A673 (cell line): ENCODE measurements at regions not wholly inside any gene's neighbourhood (a gene's known extent, or its start where the extent isn't known, plus 50 kb on each side); places are given as distances from the start of the nearest gene placed in this dataset.

Experiments used
- EZH2 ChIP-seq: fragments of 200-600 bp; sonication (generic); IDR thresholded peaks from 2 replicates; pipeline ENCODE4 v1.6.1; 2017; ENCODE audit warnings: borderline replicate concordance, low read depth, mild to moderate bottlenecking, mixed read lengths, antibody characterized with exemption, low read length; ENCODE audit not compliant: poor library complexity, severe bottlenecking
- TF ChIP-seq, protein P1 (sequence below): fragments of 300-800, 200-600 bp; sonication (generic); conservative IDR thresholded peaks from 2 replicates; pipeline ENCODE4 v1.5.1; 2017; ENCODE audit warnings: low read depth, mild to moderate bottlenecking, antibody characterized with exemption, low read length, moderate library complexity, mixed read lengths

DNA sequence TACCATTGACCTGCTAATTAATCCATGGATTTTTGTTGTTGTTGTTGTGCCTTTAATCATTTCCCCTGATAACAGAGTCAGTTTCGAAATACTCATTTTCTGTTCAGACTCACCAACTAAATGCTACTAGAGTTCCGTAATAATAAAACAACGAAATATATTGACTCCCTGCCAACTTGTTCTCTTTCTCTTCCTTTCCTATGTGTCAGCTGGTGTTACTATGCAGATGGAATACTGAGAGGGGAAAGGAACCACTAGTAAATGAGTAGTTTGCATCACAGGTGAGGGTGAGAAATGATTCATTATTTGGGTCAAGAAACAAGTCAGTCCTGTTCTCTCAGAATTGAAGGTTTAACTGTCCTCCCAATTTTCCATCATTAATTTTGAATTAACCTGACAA is 1027.3 kb downstream of the TUSC7 start:
- TF ChIP-seq, protein P1, sequence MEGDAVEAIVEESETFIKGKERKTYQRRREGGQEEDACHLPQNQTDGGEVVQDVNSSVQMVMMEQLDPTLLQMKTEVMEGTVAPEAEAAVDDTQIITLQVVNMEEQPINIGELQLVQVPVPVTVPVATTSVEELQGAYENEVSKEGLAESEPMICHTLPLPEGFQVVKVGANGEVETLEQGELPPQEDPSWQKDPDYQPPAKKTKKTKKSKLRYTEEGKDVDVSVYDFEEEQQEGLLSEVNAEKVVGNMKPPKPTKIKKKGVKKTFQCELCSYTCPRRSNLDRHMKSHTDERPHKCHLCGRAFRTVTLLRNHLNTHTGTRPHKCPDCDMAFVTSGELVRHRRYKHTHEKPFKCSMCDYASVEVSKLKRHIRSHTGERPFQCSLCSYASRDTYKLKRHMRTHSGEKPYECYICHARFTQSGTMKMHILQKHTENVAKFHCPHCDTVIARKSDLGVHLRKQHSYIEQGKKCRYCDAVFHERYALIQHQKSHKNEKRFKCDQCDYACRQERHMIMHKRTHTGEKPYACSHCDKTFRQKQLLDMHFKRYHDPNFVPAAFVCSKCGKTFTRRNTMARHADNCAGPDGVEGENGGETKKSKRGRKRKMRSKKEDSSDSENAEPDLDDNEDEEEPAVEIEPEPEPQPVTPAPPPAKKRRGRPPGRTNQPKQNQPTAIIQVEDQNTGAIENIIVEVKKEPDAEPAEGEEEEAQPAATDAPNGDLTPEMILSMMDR = no peak
- TF ChIP-seq EZH2 = no peak
